ENCODE measurements at regions not wholly inside any gene's neighbourhood (a gene's known extent, or its start where the extent isn't known, plus 50 kb on each side); places are given as distances from the start of the nearest gene placed in this dataset.

DNA sequence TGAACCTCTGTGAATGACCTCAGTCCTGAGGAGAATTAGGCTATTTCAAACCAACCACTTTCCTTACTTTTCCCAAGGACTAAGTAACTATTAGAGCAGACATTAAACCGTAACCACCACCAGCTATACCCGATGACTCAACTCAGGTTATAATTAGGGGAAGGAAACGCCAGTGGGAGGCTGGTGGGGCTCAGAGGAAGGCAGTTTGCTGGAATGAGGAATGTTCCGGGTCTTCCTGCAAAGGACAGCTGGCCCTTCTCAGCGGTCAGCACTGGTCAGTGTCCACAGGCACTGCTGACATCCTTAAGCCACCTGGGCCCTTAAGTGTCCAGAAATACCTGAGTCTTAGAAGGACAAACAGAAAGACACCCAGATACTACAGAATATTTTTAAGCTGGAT lies 515.2 kb downstream of the MAFB start:
- Mint-ChIP-seq H3K27me3 (ENCODE audit: insufficient read depth, low read depth, poor library complexity) (no peaks in the 10 kb centered on the region), H3K4me3 (no peak overlapping the region), H3K36me3 (ENCODE audit: low read depth) (no peaks in the 10 kb centered on the region), H3K27ac (peak overlapping the region; percentile 57; the same call in 1 of the 2 replicates), H3K9me3 (no peaks in the 10 kb centered on the region), H3K4me1 (peaks cover 21% of the 10 kb centered on the region)
- Histone ChIP-seq H3K9me2 (ENCODE audit: insufficient read depth) (peaks cover 7% of the 10 kb centered on the region; the same call in 1 of the 2 replicates), H3K4me1 (ENCODE audit: insufficient read depth) (peaks cover 15% of the 10 kb centered on the region), H4K20me1 (replicated peaks; ENCODE audit: insufficient read depth) (no peaks in the 10 kb centered on the region), H3K79me2 (replicated peaks; ENCODE audit: insufficient read depth) (no peaks in the 10 kb centered on the region), H3K4me2 (no peak overlapping the region; the same call in 1 of the 2 replicates), H3K27me3 (ENCODE audit: insufficient read depth) (no peaks in the 10 kb centered on the region), H2AFZ (no peak overlapping the region), H3K36me3 (ENCODE audit: insufficient read depth) (no peaks in the 10 kb centered on the region), H3K27ac (ENCODE audit: low read depth) (no peak overlapping the region), H3F3A (replicated peaks; ENCODE audit: low read depth) (no peaks in the 10 kb centered on the region), H3K4me3 (no peak overlapping the region)
- no peak for ATAC-seq
- DNase-seq (ENCODE audit: low spot score) = no peak
- TF ChIP-seq ZNF331 (CRISPR knock-in tag; IDR thresholded peaks at IDR 0.05; ENCODE audit: low read depth) (no peak), EZH2phosphoT487 (IDR thresholded peaks at IDR 0.05; ENCODE audit: unreplicated experiment) (no peak), NANOG (IDR thresholded peaks at IDR 0.05; ENCODE audit: borderline replicate concordance) (no peak), POLR2AphosphoS5 (IDR thresholded peaks at IDR 0.05; ENCODE audit: low read depth) (no peak), ZNF114 (CRISPR knock-in tag; IDR thresholded peaks at IDR 0.05) (no peak), EZH2 (IDR thresholded peaks at IDR 0.05; ENCODE audit: low read depth, unreplicated experiment) (no peak), STAT1 (IDR thresholded peaks at IDR 0.05; ENCODE audit: unreplicated experiment) (no peak), JUNB (IDR thresholded peaks at IDR 0.05; ENCODE audit: unreplicated experiment) (no peak), CREB1 (CRISPR knock-in tag; IDR thresholded peaks at IDR 0.05; ENCODE audit: low read depth) (no peak)
- TF ChIP-seq, protein P1, sequence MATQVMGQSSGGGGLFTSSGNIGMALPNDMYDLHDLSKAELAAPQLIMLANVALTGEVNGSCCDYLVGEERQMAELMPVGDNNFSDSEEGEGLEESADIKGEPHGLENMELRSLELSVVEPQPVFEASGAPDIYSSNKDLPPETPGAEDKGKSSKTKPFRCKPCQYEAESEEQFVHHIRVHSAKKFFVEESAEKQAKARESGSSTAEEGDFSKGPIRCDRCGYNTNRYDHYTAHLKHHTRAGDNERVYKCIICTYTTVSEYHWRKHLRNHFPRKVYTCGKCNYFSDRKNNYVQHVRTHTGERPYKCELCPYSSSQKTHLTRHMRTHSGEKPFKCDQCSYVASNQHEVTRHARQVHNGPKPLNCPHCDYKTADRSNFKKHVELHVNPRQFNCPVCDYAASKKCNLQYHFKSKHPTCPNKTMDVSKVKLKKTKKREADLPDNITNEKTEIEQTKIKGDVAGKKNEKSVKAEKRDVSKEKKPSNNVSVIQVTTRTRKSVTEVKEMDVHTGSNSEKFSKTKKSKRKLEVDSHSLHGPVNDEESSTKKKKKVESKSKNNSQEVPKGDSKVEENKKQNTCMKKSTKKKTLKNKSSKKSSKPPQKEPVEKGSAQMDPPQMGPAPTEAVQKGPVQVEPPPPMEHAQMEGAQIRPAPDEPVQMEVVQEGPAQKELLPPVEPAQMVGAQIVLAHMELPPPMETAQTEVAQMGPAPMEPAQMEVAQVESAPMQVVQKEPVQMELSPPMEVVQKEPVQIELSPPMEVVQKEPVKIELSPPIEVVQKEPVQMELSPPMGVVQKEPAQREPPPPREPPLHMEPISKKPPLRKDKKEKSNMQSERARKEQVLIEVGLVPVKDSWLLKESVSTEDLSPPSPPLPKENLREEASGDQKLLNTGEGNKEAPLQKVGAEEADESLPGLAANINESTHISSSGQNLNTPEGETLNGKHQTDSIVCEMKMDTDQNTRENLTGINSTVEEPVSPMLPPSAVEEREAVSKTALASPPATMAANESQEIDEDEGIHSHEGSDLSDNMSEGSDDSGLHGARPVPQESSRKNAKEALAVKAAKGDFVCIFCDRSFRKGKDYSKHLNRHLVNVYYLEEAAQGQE (IDR thresholded peaks at IDR 0.05; ENCODE audit: unreplicated experiment) = no peak
- TF ChIP-seq, protein P2, sequence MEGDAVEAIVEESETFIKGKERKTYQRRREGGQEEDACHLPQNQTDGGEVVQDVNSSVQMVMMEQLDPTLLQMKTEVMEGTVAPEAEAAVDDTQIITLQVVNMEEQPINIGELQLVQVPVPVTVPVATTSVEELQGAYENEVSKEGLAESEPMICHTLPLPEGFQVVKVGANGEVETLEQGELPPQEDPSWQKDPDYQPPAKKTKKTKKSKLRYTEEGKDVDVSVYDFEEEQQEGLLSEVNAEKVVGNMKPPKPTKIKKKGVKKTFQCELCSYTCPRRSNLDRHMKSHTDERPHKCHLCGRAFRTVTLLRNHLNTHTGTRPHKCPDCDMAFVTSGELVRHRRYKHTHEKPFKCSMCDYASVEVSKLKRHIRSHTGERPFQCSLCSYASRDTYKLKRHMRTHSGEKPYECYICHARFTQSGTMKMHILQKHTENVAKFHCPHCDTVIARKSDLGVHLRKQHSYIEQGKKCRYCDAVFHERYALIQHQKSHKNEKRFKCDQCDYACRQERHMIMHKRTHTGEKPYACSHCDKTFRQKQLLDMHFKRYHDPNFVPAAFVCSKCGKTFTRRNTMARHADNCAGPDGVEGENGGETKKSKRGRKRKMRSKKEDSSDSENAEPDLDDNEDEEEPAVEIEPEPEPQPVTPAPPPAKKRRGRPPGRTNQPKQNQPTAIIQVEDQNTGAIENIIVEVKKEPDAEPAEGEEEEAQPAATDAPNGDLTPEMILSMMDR (conservative IDR thresholded peaks at IDR 0.05; ENCODE audit: low read depth in 2 of 2) = no peak
- TF ChIP-seq, protein P3, sequence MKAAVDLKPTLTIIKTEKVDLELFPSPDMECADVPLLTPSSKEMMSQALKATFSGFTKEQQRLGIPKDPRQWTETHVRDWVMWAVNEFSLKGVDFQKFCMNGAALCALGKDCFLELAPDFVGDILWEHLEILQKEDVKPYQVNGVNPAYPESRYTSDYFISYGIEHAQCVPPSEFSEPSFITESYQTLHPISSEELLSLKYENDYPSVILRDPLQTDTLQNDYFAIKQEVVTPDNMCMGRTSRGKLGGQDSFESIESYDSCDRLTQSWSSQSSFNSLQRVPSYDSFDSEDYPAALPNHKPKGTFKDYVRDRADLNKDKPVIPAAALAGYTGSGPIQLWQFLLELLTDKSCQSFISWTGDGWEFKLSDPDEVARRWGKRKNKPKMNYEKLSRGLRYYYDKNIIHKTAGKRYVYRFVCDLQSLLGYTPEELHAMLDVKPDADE (IDR thresholded peaks at IDR 0.05) = no peak
- TF ChIP-seq, protein P4, sequence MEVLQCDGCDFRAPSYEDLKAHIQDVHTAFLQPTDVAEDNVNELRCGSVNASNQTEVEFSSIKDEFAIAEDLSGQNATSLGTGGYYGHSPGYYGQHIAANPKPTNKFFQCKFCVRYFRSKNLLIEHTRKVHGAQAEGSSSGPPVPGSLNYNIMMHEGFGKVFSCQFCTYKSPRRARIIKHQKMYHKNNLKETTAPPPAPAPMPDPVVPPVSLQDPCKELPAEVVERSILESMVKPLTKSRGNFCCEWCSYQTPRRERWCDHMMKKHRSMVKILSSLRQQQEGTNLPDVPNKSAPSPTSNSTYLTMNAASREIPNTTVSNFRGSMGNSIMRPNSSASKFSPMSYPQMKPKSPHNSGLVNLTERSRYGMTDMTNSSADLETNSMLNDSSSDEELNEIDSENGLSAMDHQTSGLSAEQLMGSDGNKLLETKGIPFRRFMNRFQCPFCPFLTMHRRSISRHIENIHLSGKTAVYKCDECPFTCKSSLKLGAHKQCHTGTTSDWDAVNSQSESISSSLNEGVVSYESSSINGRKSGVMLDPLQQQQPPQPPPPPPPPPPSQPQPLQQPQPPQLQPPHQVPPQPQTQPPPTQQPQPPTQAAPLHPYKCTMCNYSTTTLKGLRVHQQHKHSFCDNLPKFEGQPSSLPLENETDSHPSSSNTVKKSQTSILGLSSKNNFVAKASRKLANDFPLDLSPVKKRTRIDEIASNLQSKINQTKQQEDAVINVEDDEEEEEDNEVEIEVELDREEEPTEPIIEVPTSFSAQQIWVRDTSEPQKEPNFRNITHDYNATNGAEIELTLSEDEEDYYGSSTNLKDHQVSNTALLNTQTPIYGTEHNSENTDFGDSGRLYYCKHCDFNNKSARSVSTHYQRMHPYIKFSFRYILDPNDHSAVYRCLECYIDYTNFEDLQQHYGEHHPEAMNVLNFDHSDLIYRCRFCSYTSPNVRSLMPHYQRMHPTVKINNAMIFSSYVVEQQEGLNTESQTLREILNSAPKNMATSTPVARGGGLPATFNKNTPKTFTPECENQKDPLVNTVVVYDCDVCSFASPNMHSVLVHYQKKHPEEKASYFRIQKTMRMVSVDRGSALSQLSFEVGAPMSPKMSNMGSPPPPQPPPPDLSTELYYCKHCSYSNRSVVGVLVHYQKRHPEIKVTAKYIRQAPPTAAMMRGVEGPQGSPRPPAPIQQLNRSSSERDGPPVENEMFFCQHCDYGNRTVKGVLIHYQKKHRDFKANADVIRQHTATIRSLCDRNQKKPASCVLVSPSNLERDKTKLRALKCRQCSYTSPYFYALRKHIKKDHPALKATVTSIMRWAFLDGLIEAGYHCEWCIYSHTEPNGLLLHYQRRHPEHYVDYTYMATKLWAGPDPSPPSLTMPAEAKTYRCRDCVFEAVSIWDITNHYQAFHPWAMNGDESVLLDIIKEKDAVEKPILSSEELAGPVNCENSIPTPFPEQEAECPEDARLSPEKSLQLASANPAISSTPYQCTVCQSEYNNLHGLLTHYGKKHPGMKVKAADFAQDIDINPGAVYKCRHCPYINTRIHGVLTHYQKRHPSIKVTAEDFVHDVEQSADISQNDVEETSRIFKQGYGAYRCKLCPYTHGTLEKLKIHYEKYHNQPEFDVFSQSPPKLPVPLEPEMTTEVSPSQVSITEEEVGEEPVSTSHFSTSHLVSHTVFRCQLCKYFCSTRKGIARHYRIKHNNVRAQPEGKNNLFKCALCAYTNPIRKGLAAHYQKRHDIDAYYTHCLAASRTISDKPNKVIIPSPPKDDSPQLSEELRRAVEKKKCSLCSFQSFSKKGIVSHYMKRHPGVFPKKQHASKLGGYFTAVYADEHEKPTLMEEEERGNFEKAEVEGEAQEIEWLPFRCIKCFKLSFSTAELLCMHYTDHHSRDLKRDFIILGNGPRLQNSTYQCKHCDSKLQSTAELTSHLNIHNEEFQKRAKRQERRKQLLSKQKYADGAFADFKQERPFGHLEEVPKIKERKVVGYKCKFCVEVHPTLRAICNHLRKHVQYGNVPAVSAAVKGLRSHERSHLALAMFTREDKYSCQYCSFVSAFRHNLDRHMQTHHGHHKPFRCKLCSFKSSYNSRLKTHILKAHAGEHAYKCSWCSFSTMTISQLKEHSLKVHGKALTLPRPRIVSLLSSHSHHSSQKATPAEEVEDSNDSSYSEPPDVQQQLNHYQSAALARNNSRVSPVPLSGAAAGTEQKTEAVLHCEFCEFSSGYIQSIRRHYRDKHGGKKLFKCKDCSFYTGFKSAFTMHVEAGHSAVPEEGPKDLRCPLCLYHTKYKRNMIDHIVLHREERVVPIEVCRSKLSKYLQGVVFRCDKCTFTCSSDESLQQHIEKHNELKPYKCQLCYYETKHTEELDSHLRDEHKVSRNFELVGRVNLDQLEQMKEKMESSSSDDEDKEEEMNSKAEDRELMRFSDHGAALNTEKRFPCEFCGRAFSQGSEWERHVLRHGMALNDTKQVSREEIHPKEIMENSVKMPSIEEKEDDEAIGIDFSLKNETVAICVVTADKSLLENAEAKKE (CRISPR knock-in tag; IDR thresholded peaks at IDR 0.05) = no peak
